Right kidney (tissue), 1 donor: ENCODE measurements at regions not wholly inside any gene's neighbourhood (a gene's known extent, or its start where the extent isn't known, plus 50 kb on each side); places are given as distances from the start of the nearest gene placed in this dataset.

Experiments
- DNase-seq: peaks from one replicate; pipeline ENCODE4 v3.0.0-alpha.2; 2016

DNA sequence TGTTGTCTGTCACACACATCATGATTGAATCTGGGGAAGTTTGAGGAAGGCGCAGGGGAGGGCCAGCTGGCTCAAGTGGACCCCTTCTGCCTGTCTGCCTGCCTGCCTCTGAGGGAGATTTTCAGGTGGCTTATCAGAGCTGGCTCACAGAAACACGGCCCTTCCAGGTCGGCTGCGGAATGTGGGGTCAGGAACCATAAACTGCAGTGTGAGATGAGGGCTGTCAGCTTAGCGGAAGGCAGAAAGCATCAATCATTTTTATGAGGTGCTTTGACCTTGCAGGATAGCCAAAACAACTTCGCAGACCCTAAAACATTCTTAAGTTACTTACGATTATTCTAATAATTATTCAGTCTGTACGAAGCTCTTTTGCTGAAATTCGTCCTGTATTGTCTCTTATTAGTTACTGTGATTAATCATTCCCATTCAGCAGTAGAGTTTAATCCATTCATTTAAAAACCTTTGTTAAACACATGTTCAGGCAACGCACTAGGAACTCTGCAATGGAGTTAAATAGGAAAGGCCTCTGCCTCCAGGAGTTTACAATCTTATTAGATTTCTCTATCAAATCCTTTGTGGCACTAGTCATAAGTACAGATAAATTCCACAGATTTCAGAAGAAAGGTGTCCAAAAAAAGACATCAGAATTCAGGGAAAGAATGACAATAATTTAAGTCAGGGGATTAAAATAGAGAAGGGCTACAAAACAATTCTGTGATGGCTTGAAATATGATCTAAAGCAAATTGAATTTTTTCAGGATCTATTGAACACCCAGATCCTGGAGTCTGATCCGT, 371.6 kb downstream of the HRH4 start:
- peak; percentile 24 for DNase-seq

DNA sequence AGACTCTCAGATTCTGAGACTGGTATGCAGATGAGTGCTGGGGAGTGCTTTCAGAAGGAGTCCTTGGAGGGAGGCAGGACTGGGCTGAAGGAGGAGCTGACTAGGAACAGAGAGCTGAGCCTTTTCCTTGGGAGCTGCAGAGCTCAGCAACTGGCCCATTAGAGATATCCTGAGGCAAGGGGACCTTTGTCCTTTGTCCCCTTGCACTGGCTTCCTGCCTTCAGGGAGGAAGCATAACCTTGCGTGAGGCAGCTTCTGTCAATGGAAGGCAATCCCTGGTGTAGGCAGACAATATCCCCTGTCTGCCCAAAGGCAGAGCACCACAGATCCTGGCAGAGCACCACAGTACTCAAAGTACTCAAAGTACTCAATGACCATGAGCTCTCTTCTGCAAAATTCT, 375.3 kb downstream of the HRH4 start:
- no peak for DNase-seq

GRCh38 chr18:24837066-24837465, 376.6 kb downstream of the HRH4 start:
- DNase-seq, result peak; percentile 27

- no peak for DNase-seq
Observed at GRCh38 chr18:24840051-24840450, 379.6 kb downstream of the HRH4 start.

DNA sequence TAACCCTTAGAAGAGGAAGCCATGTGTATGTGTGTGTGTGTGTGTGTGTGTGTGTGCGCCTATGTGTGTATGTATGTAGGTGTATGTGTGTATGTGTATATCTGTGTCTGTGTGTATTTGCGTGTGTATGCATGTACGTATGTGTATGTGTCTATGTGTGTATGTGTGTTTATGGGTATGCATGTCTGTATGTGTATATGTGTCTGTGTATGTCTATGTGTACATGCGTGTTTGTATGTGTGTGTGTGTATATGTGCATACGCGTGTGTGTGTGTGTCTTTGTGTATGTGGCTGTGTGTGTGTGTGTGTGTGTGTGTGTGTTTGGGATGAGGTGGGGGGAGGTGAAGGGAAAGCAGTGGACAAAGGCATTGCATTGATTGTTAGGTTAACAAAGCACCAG, 380.2 kb downstream of the HRH4 start:
- no peak for DNase-seq

GRCh38 chr18:24841536-24841935, 381.1 kb downstream of the HRH4 start:
- DNase-seq, result no peak

- DNase-seq, result no peak
Observed at GRCh38 chr18:24843123-24843522, 382.7 kb downstream of the HRH4 start.

DNA sequence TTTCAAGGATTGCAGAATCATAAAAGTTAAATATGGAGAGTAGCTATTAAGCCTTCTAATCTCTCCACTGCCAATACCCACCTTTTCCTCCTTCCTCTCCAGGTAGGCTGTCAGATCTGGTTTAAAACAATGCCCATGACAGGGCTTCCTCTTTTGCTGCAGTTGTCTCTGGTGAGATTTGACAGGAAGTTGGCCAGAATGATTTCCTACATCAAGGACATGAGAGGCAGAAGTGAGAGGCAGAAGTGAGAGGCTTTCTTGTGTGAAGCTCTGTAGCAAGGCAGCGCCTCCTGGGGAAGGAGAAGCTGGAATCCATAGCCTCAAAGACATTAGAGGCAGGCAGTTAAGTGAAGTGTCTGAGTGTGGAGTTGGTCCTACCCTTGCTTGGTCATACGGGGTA, 385.7 kb downstream of the HRH4 start:
- DNase-seq, result no peak

DNA sequence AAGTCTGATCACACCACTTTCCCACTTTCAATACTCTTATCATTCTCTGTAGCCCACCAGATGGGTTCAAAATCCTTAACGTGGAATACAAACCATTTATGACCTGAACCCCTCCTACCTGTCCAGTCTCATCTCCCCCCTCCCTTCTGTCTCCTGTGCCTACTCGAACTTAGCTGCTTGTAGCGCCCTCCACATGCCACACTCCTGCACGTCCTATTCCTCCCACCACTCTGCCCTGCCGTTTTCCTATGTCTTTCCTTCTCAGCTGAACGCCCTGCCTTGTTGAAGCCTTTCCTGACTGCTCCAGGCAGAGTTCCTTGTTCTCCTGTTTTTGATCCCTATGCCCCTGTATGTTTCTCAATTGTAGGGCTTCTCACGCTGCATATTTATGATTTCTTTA, 390.1 kb downstream of the HRH4 start:
- DNase-seq, result no peak

DNA sequence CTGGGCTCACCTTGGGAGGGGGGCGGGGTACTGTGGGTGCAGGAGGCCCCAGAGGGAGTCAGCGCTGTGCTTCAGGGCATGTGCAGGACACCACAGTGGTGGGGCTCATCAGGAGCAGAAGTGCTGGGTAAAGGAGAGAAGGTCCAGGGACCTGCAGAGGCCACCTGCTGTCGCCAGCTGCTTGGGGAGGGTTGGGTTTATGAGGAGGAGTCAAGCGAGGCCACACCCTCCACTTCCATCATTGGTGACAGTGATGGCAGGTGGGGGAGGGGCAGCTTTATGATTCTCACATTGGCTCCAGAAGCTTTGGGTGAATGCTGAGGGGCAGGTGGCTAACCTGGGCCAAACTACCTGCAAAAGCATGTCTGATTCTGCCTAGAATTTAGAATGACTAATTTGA, 392.6 kb downstream of the HRH4 start:
- no peak for DNase-seq

- peak; percentile 53 for DNase-seq
Observed at GRCh38 chr18:24860978-24861680, 400.7 kb downstream of the HRH4 start.

DNA sequence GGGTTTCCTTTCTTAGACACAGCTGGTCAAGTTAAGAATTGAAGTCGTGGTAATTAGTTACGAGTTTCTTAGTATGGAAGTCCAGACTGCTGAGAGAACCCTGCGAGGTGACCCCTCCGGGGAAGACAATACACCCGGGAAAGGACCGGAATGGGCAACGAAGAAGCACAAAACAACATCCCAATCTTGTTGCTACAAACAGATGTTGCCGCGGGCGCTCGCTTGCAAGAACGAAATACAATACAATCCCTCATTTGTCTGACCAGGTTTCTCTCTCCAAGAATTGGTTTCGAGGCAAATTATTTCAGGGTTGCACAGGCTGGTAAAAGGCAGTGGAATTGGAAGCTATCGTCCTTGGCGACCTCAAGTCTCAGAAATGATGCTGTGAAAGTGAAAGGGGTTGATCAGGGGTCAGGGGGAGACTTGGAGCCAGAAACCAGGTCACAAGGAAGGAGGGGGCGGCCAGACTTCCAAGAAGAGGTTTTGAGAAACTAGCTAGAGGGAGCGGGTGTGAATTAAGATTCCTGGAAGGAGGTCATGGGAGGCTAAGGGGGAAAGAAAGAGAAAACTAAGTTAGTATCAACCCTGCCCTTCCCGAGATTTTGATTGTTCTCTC, 401.9 kb downstream of the HRH4 start:
- DNase-seq, result peak; percentile 42

GRCh38 chr18:24868311-24868710, 407.9 kb downstream of the HRH4 start:
- no peak for DNase-seq

DNA sequence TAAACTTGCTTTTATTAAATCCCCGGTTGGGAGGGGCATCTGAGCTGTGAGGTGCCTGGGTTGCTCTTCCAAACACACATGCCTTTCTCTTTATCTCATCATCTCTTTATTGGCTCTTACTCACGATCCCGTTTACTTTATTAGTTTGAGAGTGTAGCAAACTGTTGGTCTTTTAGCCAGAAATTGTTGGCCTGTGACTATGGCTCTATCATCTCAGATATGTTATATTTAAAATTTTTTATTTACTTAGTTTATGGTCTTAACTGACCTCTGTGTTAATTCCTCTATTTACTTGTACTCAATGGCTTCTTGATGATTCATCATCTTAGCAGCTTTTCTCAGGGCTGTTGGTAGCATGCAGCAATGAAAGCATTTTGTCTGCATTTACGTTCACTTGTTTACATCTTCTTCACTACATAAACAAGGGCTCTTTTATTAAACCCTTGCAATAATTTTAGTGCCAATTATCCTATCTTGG, 408.4 kb downstream of the HRH4 start:
- DNase-seq, result no peak

- DNase-seq, result no peak
Observed at GRCh38 chr18:24869285-24869684, 408.8 kb downstream of the HRH4 start.

DNA sequence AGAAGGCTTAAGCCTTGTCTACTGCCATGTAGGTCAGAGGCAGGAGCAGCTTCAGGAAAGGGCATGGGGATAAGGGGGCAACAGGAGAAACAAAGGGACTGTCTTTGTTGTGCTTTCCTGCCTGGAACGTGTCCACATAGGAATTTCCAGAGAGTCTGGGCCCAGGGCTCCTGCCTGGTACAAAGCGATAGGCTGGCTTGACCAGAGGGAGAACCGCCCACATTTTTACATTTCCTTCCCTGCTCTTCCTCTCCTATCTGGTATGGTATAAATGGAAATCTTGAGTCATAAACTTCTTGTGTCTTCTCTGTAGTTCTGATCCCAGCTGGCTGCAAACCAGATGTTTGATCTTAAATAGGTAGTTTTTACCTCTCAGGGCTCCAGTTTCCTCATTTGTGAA, 414.8 kb downstream of the HRH4 start:
- no peak for DNase-seq

DNA sequence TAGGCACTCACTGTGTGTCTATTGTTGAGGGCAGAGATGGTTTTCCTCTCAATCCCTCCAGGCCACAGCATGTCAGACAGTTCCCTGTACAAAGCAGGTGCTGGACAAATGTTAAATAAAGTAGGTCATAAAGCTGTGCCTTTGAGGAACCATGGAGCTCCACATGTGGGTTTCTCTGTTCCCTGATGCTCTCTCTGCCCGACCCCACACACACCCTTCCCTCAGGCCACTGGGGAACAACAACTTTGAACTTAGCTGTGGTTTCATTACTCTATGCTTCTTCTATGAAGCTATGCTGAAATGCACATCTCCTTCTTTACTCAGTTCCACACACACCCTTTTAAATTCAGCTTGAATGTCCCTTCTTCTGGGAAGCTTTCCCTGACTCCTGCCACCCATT, 415.3 kb downstream of the HRH4 start:
- no peak for DNase-seq

DNA sequence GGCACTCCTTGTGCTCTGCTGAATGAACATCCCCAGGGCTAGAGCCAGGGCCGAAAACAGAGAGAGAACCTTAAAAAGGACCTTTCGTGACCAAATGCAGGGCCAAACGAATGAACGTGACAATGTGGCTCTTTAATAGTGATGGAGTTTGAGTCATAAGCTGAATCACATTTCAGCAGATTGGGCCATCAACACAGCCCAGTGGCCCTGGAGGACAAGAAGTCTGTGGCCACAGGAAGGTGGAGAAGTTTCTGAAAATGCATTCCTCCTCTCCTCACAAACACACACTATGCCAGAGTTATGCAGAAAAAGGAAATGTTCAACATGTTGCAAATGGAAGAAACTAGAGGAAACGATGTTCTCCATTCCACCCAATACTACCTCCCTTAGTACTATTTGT, 415.8 kb downstream of the HRH4 start:
- DNase-seq, result no peak

DNA sequence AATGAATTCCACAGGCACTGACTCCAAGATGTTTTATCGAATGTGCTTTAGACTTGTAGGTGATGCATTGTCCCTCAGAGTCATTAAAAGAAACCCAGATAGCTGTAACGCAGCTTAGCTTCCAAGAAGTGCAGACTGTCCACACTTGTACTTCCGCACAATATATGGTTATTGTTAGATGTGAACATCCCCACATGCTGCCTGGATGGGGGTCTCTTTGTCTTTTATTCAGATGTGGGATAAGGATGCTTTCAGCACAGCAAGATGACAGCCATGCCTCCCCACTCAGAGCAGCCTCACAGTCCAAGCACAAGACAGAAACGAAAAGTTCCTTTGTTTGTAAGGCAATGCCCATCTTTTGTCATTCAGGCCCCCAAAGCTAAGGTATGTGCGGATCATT, 416.6 kb downstream of the HRH4 start:
- no peak for DNase-seq

DNA sequence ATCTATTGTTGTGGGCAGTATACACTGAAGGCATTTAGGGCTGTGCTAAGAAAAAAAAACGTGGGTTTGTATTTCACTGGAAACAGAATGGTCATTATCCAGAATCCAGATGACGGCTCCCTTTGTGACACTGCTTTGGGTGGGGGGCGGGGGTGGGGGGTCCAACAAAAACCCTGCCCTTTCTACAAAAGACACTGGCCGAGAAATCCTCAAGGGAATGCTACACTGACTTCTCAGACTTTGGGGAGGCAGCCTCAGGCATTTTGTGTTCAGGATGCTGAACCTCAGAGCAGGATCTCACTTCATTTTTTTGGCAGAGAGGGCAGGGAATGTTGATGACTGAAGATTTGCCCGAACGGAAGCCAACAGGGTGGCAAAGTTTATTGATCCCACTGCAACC, 417.1 kb downstream of the HRH4 start:
- no peak for DNase-seq

DNA sequence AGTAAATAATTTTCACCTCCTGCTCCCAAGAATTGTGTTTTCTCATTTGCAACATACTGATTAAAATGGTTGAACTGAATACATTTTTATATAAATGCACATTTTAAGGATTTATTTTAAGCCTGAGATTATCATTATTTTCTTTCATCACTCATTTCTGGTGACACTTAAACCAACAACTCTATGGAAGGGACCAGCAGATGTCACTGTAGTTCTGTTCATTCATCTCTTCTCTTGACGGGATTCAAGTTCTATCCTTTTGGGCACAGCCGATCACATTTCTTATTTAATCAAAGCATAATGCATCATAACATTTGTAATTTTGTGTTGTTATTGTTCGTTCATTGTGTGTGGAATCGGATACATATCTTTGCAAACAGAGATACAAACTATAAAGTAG, 417.9 kb downstream of the HRH4 start:
- no peak for DNase-seq

- DNase-seq, result no peak
Observed at GRCh38 chr18:24885276-24885675, 424.8 kb downstream of the HRH4 start.

DNA sequence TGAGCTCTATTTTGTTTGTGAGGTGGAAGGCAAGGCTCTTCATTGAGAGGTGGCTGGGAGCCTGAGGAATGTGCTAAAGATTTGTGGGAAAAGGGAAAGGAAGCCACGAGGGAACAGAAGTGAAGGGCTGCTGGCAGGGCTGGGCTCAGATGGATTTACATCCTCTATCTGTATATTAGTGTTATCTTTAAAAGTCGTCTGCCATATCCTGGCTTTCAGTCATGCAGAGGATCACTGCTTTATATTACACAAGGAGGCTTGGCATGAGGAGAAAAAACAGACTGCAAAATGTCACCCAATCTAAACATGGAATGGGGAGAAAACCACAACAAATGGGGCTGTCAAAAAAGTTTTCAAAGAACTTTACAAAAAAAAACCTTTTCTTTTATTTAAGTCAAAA, 434.4 kb downstream of the HRH4 start:
- no peak for DNase-seq

GRCh38 chr18:24897461-24897860, 437.0 kb downstream of the HRH4 start:
- no peak for DNase-seq
